ENCODE measurements at regions not wholly inside any gene's neighbourhood (a gene's known extent, or its start where the extent isn't known, plus 50 kb on each side); places are given as distances from the start of the nearest gene placed in this dataset.

DNA sequence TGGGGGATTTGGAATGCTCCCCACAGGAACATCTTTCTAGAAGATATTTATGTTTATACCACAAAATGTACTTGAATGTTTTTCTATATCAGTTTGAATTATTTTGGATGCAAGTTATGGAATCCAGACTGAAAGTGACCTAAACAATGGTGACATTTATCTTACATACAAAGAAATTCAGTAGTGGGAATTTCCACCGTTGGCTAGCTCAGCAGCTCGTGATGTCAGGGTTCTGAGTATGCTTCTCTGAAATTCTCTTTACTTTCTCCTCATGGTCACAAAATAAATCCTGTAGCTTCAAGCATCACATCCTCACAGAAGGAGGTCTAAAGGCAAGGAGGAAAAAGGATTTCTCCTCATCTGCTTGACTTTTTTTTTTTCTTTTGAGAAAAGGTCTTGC lies 105.3 kb downstream of the AKAIN1 start:
- DNase-seq: no peak

GRCh38 chr18:5075297-5075696 lies 121.8 kb downstream of the AKAIN1 start:
- DNase-seq: no peak

GRCh38 chr18:5073026-5073944 lies 123.8 kb downstream of the AKAIN1 start:
- DNase-seq: no peak

GRCh38 chr18:5068851-5069250 lies 128.2 kb downstream of the AKAIN1 start:
- DNase-seq: no peak

GRCh38 chr18:5066380-5066977 lies 130.6 kb downstream of the AKAIN1 start:
- no peak for DNase-seq

DNA sequence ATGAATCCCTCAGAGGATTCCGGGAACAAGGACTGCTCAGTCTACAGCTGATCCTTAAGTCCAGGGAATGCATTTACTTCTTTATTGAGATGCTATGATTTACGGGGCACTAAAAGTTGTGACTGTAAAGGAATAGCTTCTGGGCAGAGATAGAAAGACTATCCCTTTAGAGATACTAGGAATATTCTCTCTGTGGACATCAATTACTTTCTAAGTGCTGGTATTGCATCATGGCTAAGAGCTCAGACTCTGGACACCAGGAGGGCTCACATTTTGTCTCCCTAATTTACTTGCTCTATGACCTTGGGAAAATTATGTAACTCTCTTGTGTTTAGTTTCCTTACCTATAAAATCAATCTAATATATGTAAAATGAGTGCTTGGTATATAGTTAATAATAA lies 131.4 kb downstream of the AKAIN1 start:
- DNase-seq: no peak

DNA sequence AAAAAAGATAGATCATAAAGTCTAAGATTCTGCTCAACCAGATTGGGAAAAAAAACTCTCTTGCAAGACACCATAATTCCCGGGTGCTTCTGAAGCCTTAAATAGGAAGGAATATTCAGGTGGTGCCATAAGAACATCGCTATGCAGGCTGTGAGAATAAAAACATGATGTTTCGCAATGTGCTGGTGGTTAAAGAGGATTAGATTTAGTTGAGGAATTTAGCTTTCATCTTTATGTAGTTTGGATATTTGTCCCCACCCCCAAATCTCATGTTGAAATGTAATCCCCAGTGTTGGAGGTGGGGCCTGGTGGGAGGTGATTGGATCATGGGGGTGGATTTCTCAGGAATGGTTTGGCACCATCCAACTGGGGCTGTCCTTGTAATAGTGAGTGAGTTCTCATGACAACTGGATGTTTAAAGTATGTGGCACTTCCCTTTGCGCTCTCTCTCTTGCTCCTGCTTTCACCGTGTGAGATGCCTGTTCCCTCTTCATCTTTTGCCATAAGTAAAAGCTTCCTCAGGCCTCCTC lies 132.2 kb downstream of the AKAIN1 start:
- no peak for DNase-seq

- DNase-seq: no peak
These were observed 135.3 kb downstream of the AKAIN1 start for GRCh38 chr18:5061785-5062184.

DNA sequence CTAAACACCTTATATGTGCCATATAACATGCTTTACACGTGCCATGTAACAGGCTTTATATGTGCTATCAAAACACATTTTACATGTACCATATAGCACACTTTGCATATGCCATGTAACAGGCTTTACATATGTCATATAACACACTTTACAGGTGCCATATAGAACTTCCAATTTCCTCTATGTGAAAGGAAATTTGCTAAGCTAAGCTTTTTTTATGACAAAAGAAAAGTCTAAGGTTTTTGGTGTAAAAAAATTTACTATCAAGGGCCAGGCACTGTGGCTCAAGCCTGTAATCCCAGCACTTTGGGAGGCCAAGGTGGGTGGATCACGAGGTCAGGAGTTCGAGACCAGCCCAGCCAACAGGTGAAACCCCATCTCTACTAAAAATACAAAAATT lies 136.5 kb downstream of the AKAIN1 start:
- DNase-seq: no peak

DNA sequence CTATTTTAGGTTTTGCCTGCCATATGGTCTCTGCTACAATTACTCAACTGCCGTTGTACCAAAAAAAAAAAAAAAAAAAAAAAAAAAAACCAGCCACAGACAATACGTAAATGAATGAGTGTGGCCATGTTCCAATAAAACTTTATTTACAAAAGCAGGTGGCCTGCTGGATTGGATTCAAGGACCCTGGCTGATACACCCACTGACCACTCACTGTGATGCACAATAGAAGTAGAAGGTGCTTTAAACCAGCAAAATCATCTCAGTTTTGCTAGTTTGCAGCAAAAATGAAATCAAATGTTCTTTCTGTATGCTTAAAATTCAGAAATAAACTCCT lies 137.4 kb downstream of the AKAIN1 start:
- no peak for DNase-seq

DNA sequence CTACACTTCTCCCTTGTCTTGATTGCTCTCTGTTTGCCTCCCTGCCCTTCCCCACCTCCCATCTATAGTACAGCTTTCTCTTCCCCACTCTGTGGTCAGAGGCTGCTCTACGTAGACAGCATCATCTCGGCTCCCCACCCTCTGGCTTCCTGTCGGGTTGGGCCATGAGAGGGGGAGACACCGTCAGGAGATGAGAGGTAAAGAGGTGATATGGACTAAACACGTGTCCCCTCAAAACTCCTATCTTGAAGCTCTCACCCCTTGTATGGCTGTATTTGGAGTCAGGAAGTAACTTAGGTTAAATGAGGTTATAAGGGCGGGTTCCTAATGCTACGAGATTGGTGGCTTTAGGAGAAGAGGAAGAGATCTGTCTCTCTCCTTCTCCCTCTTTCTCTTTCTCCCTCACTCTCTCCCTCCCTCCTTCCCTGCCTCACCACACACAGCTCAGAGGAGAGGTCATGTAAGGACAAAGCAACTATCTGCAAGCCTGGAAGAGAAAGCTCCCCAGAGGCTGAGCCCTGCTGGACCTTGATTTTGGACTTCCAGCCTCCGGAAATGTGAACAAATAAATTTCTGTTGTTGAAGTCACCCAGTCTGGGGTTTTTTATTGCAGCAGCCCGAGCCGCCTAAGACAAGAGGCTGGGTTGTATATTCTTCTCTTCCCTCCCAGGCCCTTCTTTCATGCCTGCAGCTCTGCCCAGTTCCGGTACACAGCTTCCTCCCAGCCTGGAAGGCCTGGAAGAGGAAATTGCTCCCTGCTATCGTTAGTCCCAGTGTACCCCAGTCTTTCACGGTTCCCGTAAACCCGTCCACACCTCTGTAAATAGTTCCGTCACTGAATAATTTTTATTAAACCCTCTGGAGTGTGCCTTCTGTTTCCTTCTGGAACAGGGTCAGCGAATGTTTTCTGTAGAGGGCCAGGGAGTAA lies 138.0 kb downstream of the AKAIN1 start:
- no peak for DNase-seq

DNA sequence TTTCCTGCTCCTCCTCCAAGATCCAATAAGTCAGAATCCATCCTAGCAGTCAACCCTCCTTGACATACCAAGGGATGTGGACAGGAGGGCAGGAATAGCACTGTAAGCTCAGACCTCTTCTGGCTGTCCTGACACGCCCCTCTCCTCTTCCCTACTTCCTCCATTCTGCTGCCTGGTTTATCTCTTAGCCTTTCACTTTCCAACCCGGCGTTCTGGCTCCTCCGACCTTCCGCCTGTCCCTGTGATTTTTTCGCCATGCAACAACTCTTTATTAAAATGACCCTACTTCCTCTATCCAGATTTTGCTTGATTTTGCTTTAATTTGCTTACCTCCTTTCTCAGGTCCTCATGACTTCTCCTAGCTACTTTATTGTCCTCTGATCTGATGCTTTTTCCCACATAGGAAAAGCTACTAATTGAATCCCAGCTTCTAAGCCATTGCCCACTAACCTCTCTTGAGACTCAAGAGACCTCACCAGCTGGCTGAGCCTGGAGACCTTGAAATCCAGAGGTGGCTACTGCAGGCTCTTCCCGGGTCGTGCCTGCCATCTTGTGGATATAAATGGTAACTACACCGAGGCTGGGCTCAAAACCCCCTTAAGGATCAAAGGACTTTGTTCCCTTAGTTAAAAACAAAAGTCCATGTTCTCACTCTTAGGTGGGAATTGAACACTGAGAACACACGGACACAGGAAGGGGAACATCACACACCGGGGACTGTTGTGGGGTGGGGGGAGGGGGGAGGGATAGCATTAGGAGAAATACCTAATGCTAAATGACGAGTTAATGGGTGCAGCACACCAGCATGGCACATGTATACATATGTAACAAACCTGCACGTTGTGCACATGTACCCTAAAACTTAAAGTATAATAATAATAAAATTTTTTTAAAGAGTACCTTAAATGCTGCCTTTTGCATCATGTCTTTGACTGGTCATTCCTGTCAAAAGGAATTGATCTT lies 139.4 kb downstream of the AKAIN1 start:
- DNase-seq: peak; percentile 61

DNA sequence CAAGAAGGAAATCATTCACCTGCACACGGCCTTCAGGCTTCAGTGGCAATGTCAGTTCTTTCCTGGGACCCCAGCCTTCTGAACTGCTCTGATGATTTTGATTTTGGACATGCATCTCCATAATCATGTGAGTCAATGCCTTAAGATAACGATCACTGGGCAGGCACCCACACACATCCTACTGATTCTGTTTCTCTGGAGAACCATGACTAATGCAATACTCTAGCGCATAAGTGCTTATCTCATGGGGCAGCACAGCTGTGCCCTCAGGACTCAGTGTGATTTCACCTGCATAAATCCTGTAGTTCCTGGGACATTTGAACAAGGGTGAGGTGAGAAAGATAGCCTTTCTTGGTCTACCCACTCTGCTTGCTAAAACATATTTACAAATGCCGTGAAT lies 144.6 kb downstream of the AKAIN1 start:
- DNase-seq: no peak

- DNase-seq: no peak
These were observed 145.8 kb downstream of the AKAIN1 start for GRCh38 chr18:5051207-5051606.

- no peak for DNase-seq
These were observed 147.9 kb downstream of the AKAIN1 start for GRCh38 chr18:5049124-5049523.

GRCh38 chr18:5040476-5040875 lies 156.6 kb downstream of the AKAIN1 start:
- no peak for DNase-seq

- DNase-seq: no peak
These were observed 160.5 kb downstream of the AKAIN1 start for GRCh38 chr18:5036523-5036922.

- no peak for DNase-seq
These were observed 165.8 kb downstream of the AKAIN1 start for GRCh38 chr18:5031216-5031615.

- DNase-seq: no peak
These were observed 166.4 kb downstream of the AKAIN1 start for GRCh38 chr18:5030636-5031035.

DNA sequence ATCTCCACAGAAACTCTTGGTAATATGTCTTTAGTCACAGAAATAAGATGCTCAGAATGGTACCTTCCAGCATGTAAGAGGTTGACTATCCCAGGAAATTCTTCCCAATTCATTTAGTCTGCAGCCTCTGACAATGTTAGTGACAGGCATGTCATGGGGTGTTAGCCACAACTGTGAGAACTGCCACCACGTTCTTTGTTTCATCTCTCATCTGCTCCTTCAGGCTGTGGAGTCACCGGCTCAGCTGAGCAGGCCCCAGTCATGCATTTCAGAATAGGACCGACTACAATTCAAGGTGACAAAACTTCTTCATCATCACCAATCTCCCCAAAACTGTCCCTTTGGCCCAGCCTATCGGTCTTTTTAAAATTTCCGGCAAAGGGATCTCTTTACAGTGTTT lies 167.5 kb downstream of the AKAIN1 start:
- DNase-seq: no peak

GRCh38 chr18:5024741-5025140 lies 172.3 kb downstream of the AKAIN1 start:
- no peak for DNase-seq

DNA sequence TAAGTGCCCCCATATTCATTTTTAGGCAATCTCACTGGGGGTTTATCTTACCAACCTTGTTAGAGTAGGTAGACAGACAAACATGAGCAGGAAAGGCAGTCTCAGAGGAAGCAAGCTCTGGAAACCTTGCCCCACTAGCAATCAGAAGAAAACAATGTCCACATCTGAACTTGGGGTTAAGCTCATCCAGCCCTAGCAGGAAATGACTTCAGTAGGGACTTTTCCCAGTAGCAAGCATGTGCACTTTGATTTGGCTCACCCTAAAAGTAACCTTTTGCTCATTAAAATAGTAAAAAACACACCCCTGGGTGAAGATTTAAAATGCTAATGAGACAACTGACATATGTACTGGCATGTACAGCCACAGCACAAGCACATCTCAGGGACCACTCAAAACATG lies 175.5 kb downstream of the AKAIN1 start:
- no peak for DNase-seq

Data from femur (tissue), 1 donor.